IMR-90 (cell line): ENCODE measurements at regions not wholly inside any gene's neighbourhood (a gene's known extent, or its start where the extent isn't known, plus 50 kb on each side); places are given as distances from the start of the nearest gene placed in this dataset.

Source experiments
- ATAC-seq: fragments of 200-7000 bp; cut with Tn5 transposase; 2 replicates; pipeline ENCODE4 v1.9.1; 2020; ENCODE audit warnings: low read depth, mild to moderate bottlenecking, moderate library complexity
- BruUV-seq: library from RNA; stranded (reverse); fragments of 400-500 nt; replicated peaks from 2 replicates; lab custom pipeline; 2021; lab: Mats Ljungman, UMichigan
- CTCF ChIA-PET: fragments of 300-600 bp; formaldehyde crosslinking; extraction: SDS; loops from one replicate; lab custom pipeline; 2021; ENCODE audit warnings: antibody characterized with exemption; lab: Yijun Ruan, JAX
- POLR2A ChIA-PET: fragments of 300-600 bp; sonication (Branson Sonifier 250); formaldehyde crosslinking; loops from one replicate; lab custom pipeline; 2022; ENCODE audit warnings: antibody characterized with exemption; ENCODE audit not compliant: unreplicated experiment; lab: Charles Lee
- DNase-seq: peaks from one replicate; pipeline ENCODE4 v3.0.0; 2013
- H2AFZ ChIP-seq: replicated peaks from 2 replicates; pipeline ENCODE3; 2013; ENCODE audit warnings: low read length, mild to moderate bottlenecking; ENCODE audit not compliant: poor library complexity
- H2AK5ac ChIP-seq: 2 replicates; pipeline ENCODE4 v1.6.1; 2013; ENCODE audit warnings: low read depth, low read length, inconsistent platforms
- H2AK9ac ChIP-seq: replicated peaks from 2 replicates; pipeline ENCODE3; 2013; ENCODE audit warnings: mild to moderate bottlenecking, low read depth, low read length, moderate library complexity; ENCODE audit not compliant: poor library complexity
- H2BK120ac ChIP-seq: 2 replicates; pipeline ENCODE4 v1.6.1; 2013; ENCODE audit warnings: low read depth, low read length, inconsistent platforms
- H2BK15ac ChIP-seq: 3 replicates; pipeline ENCODE4 v1.6.1; 2013; ENCODE audit warnings: low read depth, low read length, inconsistent platforms
- H2BK20ac ChIP-seq: 2 replicates; pipeline ENCODE4 v1.6.1; 2013; ENCODE audit warnings: low read depth, mild to moderate bottlenecking, inconsistent platforms, low read length, moderate library complexity
- H2BK5ac ChIP-seq: 2 replicates; pipeline ENCODE4 v1.6.1; 2013; ENCODE audit warnings: mild to moderate bottlenecking, low read depth, low read length, inconsistent platforms; ENCODE audit not compliant: poor library complexity, severe bottlenecking
- H3K14ac ChIP-seq: replicated peaks from 2 replicates; pipeline ENCODE4 v1.6.1; 2013; ENCODE audit warnings: low read depth, low read length, inconsistent platforms
- H3K18ac ChIP-seq: 2 replicates; pipeline ENCODE4 v1.6.1; 2013; ENCODE audit warnings: low read depth, low read length, control low read depth
- H3K23ac ChIP-seq: 2 replicates; pipeline ENCODE4 v1.6.1; 2013; ENCODE audit warnings: low read depth, low read length, inconsistent platforms
- H3K27ac ChIP-seq: 2 replicates; pipeline ENCODE4 v1.5.1; 2013; ENCODE audit warnings: mild to moderate bottlenecking, control low read depth, low read length; ENCODE audit not compliant: insufficient read depth
- H3K27me3 ChIP-seq: 2 replicates; pipeline ENCODE4 v1.6.1; 2013; ENCODE audit warnings: low read length; ENCODE audit not compliant: control insufficient read depth, insufficient read depth
- H3K36me3 ChIP-seq: 2 replicates; pipeline ENCODE4 v1.6.1; 2013; ENCODE audit warnings: low read length, mixed read lengths; ENCODE audit not compliant: control insufficient read depth, insufficient read depth
- H3K4ac ChIP-seq: 2 replicates; pipeline ENCODE4 v1.6.1; 2013; ENCODE audit warnings: low read depth, low read length, inconsistent platforms
- H3K4me1 ChIP-seq: 2 replicates; pipeline ENCODE4 v1.6.1; 2013; ENCODE audit warnings: low read length, mixed read lengths; ENCODE audit not compliant: control insufficient read depth, insufficient read depth
- H3K4me2 ChIP-seq: 2 replicates; pipeline ENCODE4 v1.6.1; 2013; ENCODE audit warnings: low read depth, mild to moderate bottlenecking, control low read depth, low read length, moderate library complexity
- H3K4me3 ChIP-seq: 2 replicates; pipeline ENCODE4 v1.5.1; 2013; ENCODE audit warnings: low read depth, mild to moderate bottlenecking, control low read depth, low read length, moderate library complexity; ENCODE audit not compliant: insufficient read depth
- H3K56ac ChIP-seq: 2 replicates; pipeline ENCODE4 v1.6.1; 2013; ENCODE audit warnings: low read length, inconsistent platforms; ENCODE audit not compliant: insufficient read depth; ENCODE audit errors: extremely low read depth
- H3K79me1 ChIP-seq, 2 experiments: 2 replicates each; pipeline ENCODE4 v1.6.1; 2013; ENCODE audit warnings: low read length in 2 of 2, inconsistent platforms in 1 of 2, low read depth in 1 of 2
- H3K9ac ChIP-seq: 2 replicates; pipeline ENCODE4 v1.6.1; 2013; ENCODE audit warnings: low read depth, low read length, control low read depth
- H3K9me1 ChIP-seq: 2 replicates; pipeline ENCODE4 v1.6.1; 2013; ENCODE audit warnings: low read length, inconsistent platforms; ENCODE audit not compliant: insufficient read depth
- H3K9me3 ChIP-seq: 2 replicates; pipeline ENCODE4 v1.6.1; 2013; ENCODE audit warnings: low read length; ENCODE audit not compliant: control insufficient read depth, insufficient read depth
- H4K20me1 ChIP-seq: 2 replicates; pipeline ENCODE4 v1.6.1; 2013; ENCODE audit warnings: low read length, inconsistent platforms; ENCODE audit not compliant: insufficient read depth
- H4K5ac ChIP-seq: 2 replicates; pipeline ENCODE4 v1.6.1; 2013; ENCODE audit warnings: mild to moderate bottlenecking, low read depth, low read length, control low read depth
- H4K8ac ChIP-seq, 2 experiments: 2 replicates each; pipeline ENCODE4 v1.6.1; 2013; ENCODE audit warnings: low read depth in 2 of 2, low read length in 2 of 2, control low read depth in 1 of 2, inconsistent platforms in 1 of 2
- H4K91ac ChIP-seq: 2 replicates; pipeline ENCODE4 v1.6.1; 2013; ENCODE audit warnings: low read depth, low read length, inconsistent platforms; ENCODE audit not compliant: insufficient read depth
- BHLHE40 ChIP-seq: fragments of 150-350 bp; IDR thresholded peaks from 2 replicates; pipeline ENCODE4 v1.6.1; 2016; ENCODE audit warnings: mild to moderate bottlenecking, low read depth, low read length
- CEBPB ChIP-seq: IDR thresholded peaks from 2 replicates; pipeline ENCODE4 v1.6.1; 2012; ENCODE audit warnings: low read depth, low read length, improper control_type of control experiment
- MAFK ChIP-seq: IDR thresholded peaks from 2 replicates; pipeline ENCODE4 v1.6.1; 2012; ENCODE audit warnings: low read depth, low read length, improper control_type of control experiment
- RCOR1 ChIP-seq: IDR thresholded peaks from 2 replicates; pipeline ENCODE4 v1.6.1; 2012; ENCODE audit warnings: mild to moderate bottlenecking, low read length, improper control_type of control experiment; ENCODE audit not compliant: insufficient replicate concordance
- RFX5 ChIP-seq: IDR thresholded peaks from 2 replicates; pipeline ENCODE4 v1.8.0; 2012; ENCODE audit warnings: low read depth, mild to moderate bottlenecking, low read length, moderate library complexity
- WGBS, 2 experiments: methylation state at CpG; one replicate each; pipeline versions ENCODE4 v1.1.5 to v1.1.7; 2013; ENCODE audit warnings: missing lambda C conversion rate in 2 of 2; ENCODE audit not compliant: insufficient read length in 1 of 2; ENCODE audit errors: extremely low coverage in 2 of 2; 5-methylcytosine and 5-hydroxymethylcytosine counted together
- dilution Hi-C: fragments of 300-500 bp; cut with HindIII; formaldehyde crosslinking; loops from one replicate; pipeline ENCODE4 v1.14.3; 2018; ENCODE audit warnings: low sequenced_read_pairs; ENCODE audit not compliant: unreplicated experiment
- in situ Hi-C: fragments of 300-500 bp; cut with MboI; formaldehyde crosslinking; loops from 3 replicates; pipeline ENCODE4 v1.14.3; 2019; ENCODE audit warnings: low sequenced_read_pairs, inconsistent platforms, mixed read lengths
- intact Hi-C: fragments of 100-400 bp; cut with micrococcal nuclease; formaldehyde crosslinking; loops from 2 replicates; pipeline ENCODE4 v1.10.0; 2022

- H3K9me1 ChIP-seq: no peaks in the 10 kb centered on the region
- H4K8ac ChIP-seq: no peak overlapping the region
- ChIA-PET POLR2A (no interaction called here), CTCF (interaction anchor here (1.1 kb wide), 1 partner anchor 11 kb away, joined by 3 read pairs; no protein-coding TSS in a partner anchor)
- no peak overlapping the region for H2BK5ac ChIP-seq
- H3K4ac ChIP-seq: no peak overlapping the region
- intact Hi-C loops: no loop called here
- no peak overlapping the region for H3K14ac ChIP-seq
- H3K4me3 ChIP-seq: no peak overlapping the region
- no peak overlapping the region for H3K27ac ChIP-seq
- no TSS peak for BruUV-seq
- H3K18ac ChIP-seq: no peak overlapping the region
- H2BK20ac ChIP-seq: no peak overlapping the region
- DNase-seq (no peak), ATAC-seq (no peak)
- no peak overlapping the region for H2AFZ ChIP-seq
- H3K23ac ChIP-seq: no peak overlapping the region
- in situ Hi-C loops: no loop called here
- H3K4me1 ChIP-seq: no peaks in the 10 kb centered on the region
- H2BK120ac ChIP-seq: no peak overlapping the region
- H2AK9ac ChIP-seq: no peak overlapping the region
- dilution Hi-C loops: no loop called here
- H3K56ac ChIP-seq: no peak overlapping the region
- H3K9me3 ChIP-seq: no peaks in the 10 kb centered on the region
- H2BK15ac ChIP-seq: no peak overlapping the region
- no peak overlapping the region for H2AK5ac ChIP-seq
- no peak overlapping the region for H4K5ac ChIP-seq
- no peak overlapping the region for H3K9ac ChIP-seq
- H4K91ac ChIP-seq: no peak overlapping the region
- no CpG with 5 or more reads among the region's 1 CpG for WGBS, 2 experiments
- no peak for TF ChIP-seq MAFK
- no peak for TF ChIP-seq RFX5
- TF ChIP-seq RCOR1: no peak
- TF ChIP-seq BHLHE40: no peak
- TF ChIP-seq CEBPB: no peak
- no peaks in the 10 kb centered on the region for H3K36me3 ChIP-seq
- H3K27me3 ChIP-seq: peaks cover 5% of the 10 kb centered on the region
- H3K79me1 ChIP-seq: no peaks in the 10 kb centered on the region
- no peaks in the 10 kb centered on the region for H4K20me1 ChIP-seq
- H3K4me2 ChIP-seq: no peak overlapping the region
Observed at GRCh38 chr3:178455226-178455625, 81.0 kb upstream of the KCNMB2 start.
